ENCODE measurements at regions not wholly inside any gene's neighbourhood (a gene's known extent, or its start where the extent isn't known, plus 50 kb on each side); places are given as distances from the start of the nearest gene placed in this dataset.

DNA sequence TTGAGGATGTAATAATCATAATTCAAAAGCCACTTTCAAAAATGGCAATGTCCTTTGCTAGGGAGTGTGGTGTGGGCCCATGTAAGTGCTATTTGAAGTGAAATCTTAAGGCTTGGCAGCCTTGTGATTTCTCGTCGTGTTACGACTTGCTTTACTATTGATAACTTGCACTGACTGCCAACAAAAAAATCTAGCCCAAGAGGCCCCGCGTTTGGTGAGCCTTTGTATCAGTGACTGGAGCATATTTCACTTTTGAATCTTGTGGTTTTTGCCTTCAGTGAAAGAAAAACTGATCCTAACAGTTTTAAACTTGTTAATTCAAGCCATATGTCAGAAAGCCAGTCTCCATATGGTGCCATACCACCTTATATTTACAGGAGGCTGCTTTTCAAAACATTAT lies 248.0 kb downstream of the TMEM182 start:
- Histone ChIP-seq H3K4me1 (ENCODE audit: control insufficient read depth, insufficient read depth, low read length) (no peaks in the 10 kb centered on the region), H3K27ac (ENCODE audit: insufficient read depth, low read depth, low read length, poor library complexity, severe bottlenecking) (no peak overlapping the region), H3K27me3 (ENCODE audit: control insufficient read depth, insufficient read depth, low read length, poor library complexity, severe bottlenecking) (no peaks in the 10 kb centered on the region), H3K36me3 (ENCODE audit: control insufficient read depth, insufficient read depth, low read length) (no peaks in the 10 kb centered on the region), H3K4me3 (ENCODE audit: insufficient read depth, low read depth, low read length) (no peak overlapping the region), H3K9me3 (ENCODE audit: control insufficient read depth, low read length) (no peaks in the 10 kb centered on the region)
- WGBS, 2 experiments = 91 to 93% methylated on average over 5 of the region's 5 CpGs

- H3K4me3 ChIP-seq (ENCODE audit: insufficient read depth, low read depth, low read length) = no peak overlapping the region
- no peak overlapping the region for H3K27ac ChIP-seq (ENCODE audit: insufficient read depth, low read depth, low read length, poor library complexity, severe bottlenecking)
- no peaks in the 10 kb centered on the region for H3K9me3 ChIP-seq (ENCODE audit: control insufficient read depth, low read length)
- H3K4me1 ChIP-seq (ENCODE audit: control insufficient read depth, insufficient read depth, low read length) = no peaks in the 10 kb centered on the region
- no peaks in the 10 kb centered on the region for H3K36me3 ChIP-seq (ENCODE audit: control insufficient read depth, insufficient read depth, low read length)
- WGBS, 2 experiments = 94 to 97% methylated on average over 6 of the region's 6 CpGs
- no peaks in the 10 kb centered on the region for H3K27me3 ChIP-seq (ENCODE audit: control insufficient read depth, insufficient read depth, low read length, poor library complexity, severe bottlenecking)
These were observed 248.5 kb downstream of the TMEM182 start for GRCh38 chr2:103010306-103010705.

- Histone ChIP-seq H3K4me1 (ENCODE audit: control insufficient read depth, insufficient read depth, low read length) (no peaks in the 10 kb centered on the region), H3K27ac (ENCODE audit: insufficient read depth, low read depth, low read length, poor library complexity, severe bottlenecking) (no peak overlapping the region), H3K36me3 (ENCODE audit: control insufficient read depth, insufficient read depth, low read length) (no peaks in the 10 kb centered on the region), H3K27me3 (ENCODE audit: control insufficient read depth, insufficient read depth, low read length, poor library complexity, severe bottlenecking) (no peaks in the 10 kb centered on the region), H3K9me3 (ENCODE audit: control insufficient read depth, low read length) (no peaks in the 10 kb centered on the region), H3K4me3 (ENCODE audit: insufficient read depth, low read depth, low read length) (no peak overlapping the region)
- WGBS, 2 experiments = 95 to 97% methylated on average over 10 of the region's 10 CpGs
These were observed 248.9 kb downstream of the TMEM182 start for GRCh38 chr2:103010751-103011150.

- Histone ChIP-seq H3K4me1 (ENCODE audit: control insufficient read depth, insufficient read depth, low read length) (no peaks in the 10 kb centered on the region), H3K27me3 (ENCODE audit: control insufficient read depth, insufficient read depth, low read length, poor library complexity, severe bottlenecking) (no peaks in the 10 kb centered on the region), H3K27ac (ENCODE audit: insufficient read depth, low read depth, low read length, poor library complexity, severe bottlenecking) (no peak overlapping the region), H3K9me3 (ENCODE audit: control insufficient read depth, low read length) (no peaks in the 10 kb centered on the region), H3K4me3 (ENCODE audit: insufficient read depth, low read depth, low read length) (no peak overlapping the region), H3K36me3 (ENCODE audit: control insufficient read depth, insufficient read depth, low read length) (no peaks in the 10 kb centered on the region)
- 94 to 100% methylated on average over 1 of the region's 3 CpGs for WGBS, 2 experiments
These were observed 250.8 kb downstream of the TMEM182 start for GRCh38 chr2:103012590-103012989.

DNA sequence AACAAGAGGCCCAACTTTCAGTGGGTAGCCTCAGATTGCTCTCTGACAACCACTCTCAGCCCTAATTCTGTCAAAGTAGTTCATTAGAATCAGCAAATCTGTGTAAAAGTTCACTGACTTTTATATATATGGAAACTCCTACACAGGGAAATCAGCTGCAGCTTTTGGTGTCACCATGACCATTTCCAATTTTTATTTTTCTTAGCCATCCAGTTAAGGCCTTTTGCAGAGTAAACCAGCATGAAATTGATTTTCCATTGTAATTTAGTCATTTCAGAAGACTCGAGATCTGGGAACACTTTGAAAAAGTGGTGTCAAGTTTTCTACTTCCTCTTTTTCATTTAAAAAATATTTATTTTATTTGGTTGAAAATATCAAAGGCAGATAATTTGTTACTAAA lies 263.2 kb downstream of the TMEM182 start:
- H3K4me1 ChIP-seq (ENCODE audit: control insufficient read depth, insufficient read depth, low read length) = no peaks in the 10 kb centered on the region
- no peaks in the 10 kb centered on the region for H3K9me3 ChIP-seq (ENCODE audit: control insufficient read depth, low read length)
- 100% methylated on average over 1 of the region's 1 CpG; no CpG with 5 or more reads in 1 of the 2 experiments for WGBS, 2 experiments
- H3K27me3 ChIP-seq (ENCODE audit: control insufficient read depth, insufficient read depth, low read length, poor library complexity, severe bottlenecking) = no peaks in the 10 kb centered on the region
- H3K27ac ChIP-seq (ENCODE audit: insufficient read depth, low read depth, low read length, poor library complexity, severe bottlenecking) = no peak overlapping the region
- no peaks in the 10 kb centered on the region for H3K36me3 ChIP-seq (ENCODE audit: control insufficient read depth, insufficient read depth, low read length)
- H3K4me3 ChIP-seq (ENCODE audit: insufficient read depth, low read depth, low read length) = no peak overlapping the region

DNA sequence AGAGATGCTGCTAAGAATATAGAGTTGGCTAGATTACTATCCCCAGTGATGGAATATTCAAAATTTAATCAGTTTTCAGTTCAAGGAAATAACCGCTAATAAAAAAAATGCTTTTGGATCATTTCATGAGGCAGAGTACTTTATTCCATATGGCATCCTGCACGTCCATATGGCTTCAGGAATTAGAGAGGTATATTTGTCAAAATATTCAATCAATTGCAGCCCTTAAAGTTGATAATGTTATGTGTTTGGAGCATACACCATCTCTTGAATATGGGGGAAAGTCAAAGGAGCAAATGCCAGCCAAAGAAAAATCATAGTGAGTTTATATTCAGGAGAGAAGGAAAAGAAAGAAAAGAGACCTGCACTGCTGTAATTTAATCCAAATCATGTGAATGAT lies 266.4 kb downstream of the TMEM182 start:
- 90 to 100% methylated on average over 2 of the region's 2 CpGs for WGBS, 2 experiments
- Histone ChIP-seq H3K4me1 (ENCODE audit: control insufficient read depth, insufficient read depth, low read length) (no peaks in the 10 kb centered on the region), H3K9me3 (ENCODE audit: control insufficient read depth, low read length) (no peaks in the 10 kb centered on the region)

More for the DNA sequence above, 266.4 kb downstream of the TMEM182 start:
- Histone ChIP-seq H3K4me3 (ENCODE audit: insufficient read depth, low read depth, low read length) (no peak overlapping the region), H3K27ac (ENCODE audit: insufficient read depth, low read depth, low read length, poor library complexity, severe bottlenecking) (no peak overlapping the region), H3K36me3 (ENCODE audit: control insufficient read depth, insufficient read depth, low read length) (no peaks in the 10 kb centered on the region), H3K27me3 (ENCODE audit: control insufficient read depth, insufficient read depth, low read length, poor library complexity, severe bottlenecking) (no peaks in the 10 kb centered on the region)
